GM12875 (cell line): ENCODE measurements at regions not wholly inside any gene's neighbourhood (a gene's known extent, or its start where the extent isn't known, plus 50 kb on each side); places are given as distances from the start of the nearest gene placed in this dataset.

Experiments
- H3K4me3 ChIP-seq: one replicate; pipeline ENCODE4 v1.5.1; 2011; ENCODE audit warnings: low read depth, low read length, control low read depth
- CTCF ChIP-seq: IDR thresholded peaks from 2 replicates; pipeline ENCODE4 v1.5.1; 2011; ENCODE audit warnings: low read depth, mild to moderate bottlenecking, control low read depth, inconsistent platforms, low read length, moderate library complexity, borderline replicate concordance; ENCODE audit not compliant: insufficient read depth

- H3K4me3 ChIP-seq: no peak overlapping the region
Measured at GRCh38 chr1:88523854-88524528, 160.1 kb upstream of the PKN2 start.

GRCh38 chr1:88526456-88526855, 157.6 kb upstream of the PKN2 start:
- no peak for TF ChIP-seq CTCF
- H3K4me3 ChIP-seq: no peak overlapping the region

More at GRCh38 chr1:88523854-88524528, 160.1 kb upstream of the PKN2 start:
- no peak for TF ChIP-seq CTCF

- no peak overlapping the region for H3K4me3 ChIP-seq
- TF ChIP-seq CTCF: no peak
Measured at GRCh38 chr1:88528792-88529191, 155.3 kb upstream of the PKN2 start.

GRCh38 chr1:88529581-88529980, 154.5 kb upstream of the PKN2 start:
- H3K4me3 ChIP-seq: no peak overlapping the region
- TF ChIP-seq CTCF: no peak

GRCh38 chr1:88530246-88530645, 153.8 kb upstream of the PKN2 start:
- TF ChIP-seq CTCF: no peak
- no peak overlapping the region for H3K4me3 ChIP-seq

GRCh38 chr1:88537787-88538186, 146.3 kb upstream of the PKN2 start:
- H3K4me3 ChIP-seq: no peak overlapping the region
- no peak for TF ChIP-seq CTCF

- H3K4me3 ChIP-seq: no peak overlapping the region
- no peak for TF ChIP-seq CTCF
Measured at GRCh38 chr1:88538222-88538899, 145.7 kb upstream of the PKN2 start.
